LNCaP clone FGC (cell line): ENCODE measurements at regions not wholly inside any gene's neighbourhood (a gene's known extent, or its start where the extent isn't known, plus 50 kb on each side); places are given as distances from the start of the nearest gene placed in this dataset.

Experiments
- DNase-seq: peaks from one replicate; pipeline ENCODE4 v3.0.0-alpha.2; 2011; ENCODE audit warnings: low read depth
- H3K4me3 ChIP-seq: 2 replicates; pipeline ENCODE4 v1.5.1; 2011; ENCODE audit warnings: mild to moderate bottlenecking, low read depth, low read length, control low read depth
- CTCF ChIP-seq: IDR thresholded peaks from 2 replicates; pipeline ENCODE4 v1.5.1; 2012; ENCODE audit warnings: mild to moderate bottlenecking; ENCODE audit not compliant: control insufficient read depth, insufficient read depth; ENCODE audit errors: extremely low read depth

DNA sequence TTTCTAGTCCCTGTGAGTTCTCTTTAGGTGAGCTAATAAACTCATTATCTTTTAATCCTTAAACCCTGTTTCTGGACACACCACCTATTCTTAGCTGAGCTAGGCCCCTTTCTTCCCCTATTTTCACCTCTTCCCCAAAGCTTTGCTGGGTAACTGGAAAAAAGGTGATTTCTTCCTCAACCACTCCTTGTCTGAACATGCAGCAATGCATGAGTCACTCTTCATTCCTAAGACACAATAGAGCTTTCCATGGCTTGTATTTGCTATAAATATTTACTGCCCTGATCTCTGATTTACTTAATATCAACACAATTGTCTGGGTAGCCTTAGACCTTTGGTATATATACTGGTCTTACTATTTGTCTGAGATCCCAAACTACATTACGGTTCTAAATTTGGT lies 370.9 kb downstream of the KLF5 start:
- no peak for DNase-seq
- no peak for TF ChIP-seq CTCF
- H3K4me3 ChIP-seq: no peak overlapping the region

DNA sequence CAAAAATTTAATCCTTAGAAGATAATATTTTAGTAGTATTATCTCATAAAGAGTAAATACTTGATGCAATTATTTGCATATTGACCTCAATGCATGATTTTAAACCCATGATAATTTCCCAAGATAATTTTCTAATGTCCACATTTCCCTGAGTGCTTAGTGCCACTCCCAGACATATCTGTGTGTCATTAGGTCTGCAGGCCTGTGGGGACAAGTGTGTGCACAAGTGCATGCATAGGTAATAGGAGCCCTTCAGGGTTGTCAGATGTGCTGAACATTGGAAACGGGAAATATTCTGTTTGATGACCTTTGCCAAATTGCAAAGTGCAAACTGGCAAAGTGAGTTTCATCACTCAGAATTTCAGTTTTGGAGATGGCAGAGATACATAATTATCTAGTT lies 369.9 kb downstream of the KLF5 start:
- DNase-seq: no peak
- no peak overlapping the region for H3K4me3 ChIP-seq
- no peak for TF ChIP-seq CTCF

- no peak overlapping the region for H3K4me3 ChIP-seq
- no peak for DNase-seq
- TF ChIP-seq CTCF: no peak
These were observed 369.3 kb downstream of the KLF5 start for GRCh38 chr13:73428137-73428536.

- no peak for DNase-seq
- TF ChIP-seq CTCF: no peak
- no peak overlapping the region for H3K4me3 ChIP-seq
These were observed 364.2 kb downstream of the KLF5 start for GRCh38 chr13:73422973-73423372.

DNA sequence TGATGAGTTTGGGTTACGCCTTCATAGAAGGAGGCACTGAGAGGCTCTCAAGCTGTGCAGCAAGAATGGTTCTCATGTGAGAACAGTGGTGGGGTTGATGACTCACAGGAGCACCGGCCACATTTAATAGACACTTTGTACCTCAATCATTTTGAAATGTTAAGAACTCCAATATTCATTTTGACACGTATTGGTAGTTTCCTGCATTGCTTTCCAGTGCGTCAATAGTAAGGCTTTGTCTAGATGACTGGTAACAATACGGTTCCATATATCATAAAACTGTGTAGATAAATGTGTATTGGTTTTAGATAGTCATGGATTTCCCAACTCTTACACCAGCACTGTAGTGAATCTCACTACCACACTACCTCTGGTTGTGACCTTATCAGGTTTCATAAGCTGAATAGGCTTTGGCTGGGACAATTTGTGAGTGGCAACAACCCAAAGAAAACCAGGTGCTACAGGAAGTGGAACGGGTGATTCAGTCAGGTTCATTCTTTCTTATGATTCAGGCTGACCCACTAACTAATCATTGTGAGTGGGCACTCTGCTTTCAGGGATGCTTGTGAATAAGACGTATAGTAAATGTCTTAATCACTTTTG lies 362.6 kb downstream of the KLF5 start:
- TF ChIP-seq CTCF: no peak
- no peak for DNase-seq
- no peak overlapping the region for H3K4me3 ChIP-seq

- H3K4me3 ChIP-seq: no peak overlapping the region
- TF ChIP-seq CTCF: no peak
- DNase-seq: no peak
These were observed 360.4 kb downstream of the KLF5 start for GRCh38 chr13:73419186-73419585.

DNA sequence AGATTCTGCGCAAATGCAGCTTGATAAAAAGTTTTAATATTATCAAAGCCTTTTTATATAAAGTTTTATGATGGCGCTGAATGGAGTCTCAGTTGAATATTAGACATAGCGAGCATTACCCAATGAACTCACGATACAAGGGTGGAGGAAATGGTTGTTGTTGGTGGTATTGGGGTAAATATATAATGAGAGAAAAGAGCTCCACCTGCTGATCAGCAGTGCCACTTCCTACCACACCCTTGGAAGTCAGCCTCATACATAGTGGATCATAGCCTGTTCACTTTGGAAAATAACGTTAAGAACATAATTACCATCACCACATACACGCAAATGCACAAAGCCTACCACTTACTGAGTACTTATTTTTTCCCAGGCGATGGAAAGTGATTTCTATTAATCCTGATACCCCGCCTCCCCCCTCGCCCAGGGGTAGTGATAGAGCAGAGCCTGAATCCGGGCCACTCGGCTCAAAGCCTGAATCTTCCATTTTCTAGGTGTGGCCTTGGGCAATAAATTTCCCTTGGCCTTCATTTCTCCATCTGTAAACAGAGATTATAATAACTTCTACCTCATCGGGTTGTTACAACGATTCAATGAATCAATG lies 358.3 kb downstream of the KLF5 start:
- H3K4me3 ChIP-seq: no peak overlapping the region
- TF ChIP-seq CTCF: peak; percentile 46
- no peak for DNase-seq
